PC-9 (cell line): ENCODE measurements at regions not wholly inside any gene's neighbourhood (a gene's known extent, or its start where the extent isn't known, plus 50 kb on each side); places are given as distances from the start of the nearest gene placed in this dataset.

Experiments used
- BruUV-seq: library from RNA; stranded (reverse); fragments of 400-500 nt; replicated peaks from 2 replicates; lab custom pipeline; 2021; lab: Mats Ljungman, UMichigan
- CTCF ChIA-PET: fragments of 300-600 bp; sonication (Branson Sonifier 250); formaldehyde crosslinking; loops from one replicate; lab custom pipeline; 2022; ENCODE audit warnings: antibody characterized with exemption; lab: Charles Lee
- POLR2A ChIA-PET: fragments of 300-600 bp; sonication (Branson Sonifier 250); formaldehyde crosslinking; loops from one replicate; lab custom pipeline; 2022; ENCODE audit warnings: antibody characterized with exemption; ENCODE audit not compliant: unreplicated experiment; lab: Charles Lee
- DNase-seq, 2 experiments: peaks; one replicate each; pipeline versions ENCODE4 v3.0.0 to v3.0.0-alpha.2; 2015 to 2022; ENCODE audit warnings: mixed read lengths in 1 of 2
- H2AFZ ChIP-seq: fragments of 200-600 bp; sonication (generic); 2 replicates; pipeline ENCODE4 v1.8.1; 2017; ENCODE audit warnings: antibody characterized with exemption
- H3F3A ChIP-seq: fragments of 200-600 bp; sonication (generic); 2 replicates; pipeline ENCODE4 v1.8.1; 2017; ENCODE audit warnings: antibody characterized with exemption, mild to moderate bottlenecking, low read depth; ENCODE audit not compliant: insufficient read depth
- H3K27ac ChIP-seq: fragments of 200-600 bp; sonication (generic); 2 replicates; pipeline ENCODE4 v1.6.1; 2016; ENCODE audit warnings: mixed run types
- H3K27me3 ChIP-seq: fragments of 200-600 bp; sonication (generic); 2 replicates; pipeline ENCODE4 v1.6.1; 2016; ENCODE audit warnings: low read depth, mixed run types; ENCODE audit not compliant: insufficient read depth
- H3K36me3 ChIP-seq: fragments of 200-600 bp; sonication (generic); 2 replicates; pipeline ENCODE4 v1.6.1; 2016; ENCODE audit warnings: low read depth, mixed run types
- H3K4me1 ChIP-seq: fragments of 200-600 bp; sonication (generic); replicated peaks from 2 replicates; pipeline ENCODE4 v1.6.1; 2016; ENCODE audit warnings: mixed run types; ENCODE audit not compliant: insufficient read depth
- H3K4me2 ChIP-seq: fragments of 200-600 bp; sonication (generic); 2 replicates; pipeline ENCODE4 v1.6.1; 2017; ENCODE audit warnings: mixed run types
- H3K4me3 ChIP-seq: fragments of 200-600 bp; sonication (generic); 2 replicates; pipeline ENCODE4 v1.6.1; 2016; ENCODE audit warnings: mixed run types
- H3K79me2 ChIP-seq: fragments of 200-600 bp; sonication (generic); 2 replicates; pipeline ENCODE4 v1.6.1; 2017; ENCODE audit warnings: low read depth, mixed run types
- H3K9me2 ChIP-seq: fragments of 200-600 bp; sonication (generic); 2 replicates; pipeline ENCODE4 v1.8.1; 2017; ENCODE audit warnings: mild to moderate bottlenecking; ENCODE audit not compliant: insufficient read depth
- H3K9me3 ChIP-seq: fragments of 200-600 bp; sonication (generic); 2 replicates; pipeline ENCODE4 v1.8.1; 2016; ENCODE audit warnings: low read depth; ENCODE audit not compliant: insufficient read depth
- H4K20me1 ChIP-seq: fragments of 200-600 bp; sonication (generic); 2 replicates; pipeline ENCODE4 v1.8.1; 2017; ENCODE audit not compliant: insufficient read depth
- EZH2 ChIP-seq: fragments of 200-600 bp; sonication (generic); IDR thresholded peaks from 2 replicates; pipeline ENCODE4 v1.8.0; 2017; ENCODE audit warnings: antibody characterized with exemption, low read depth
- intact Hi-C: fragments of 100-400 bp; cut with micrococcal nuclease; formaldehyde crosslinking; loops from one replicate; pipeline ENCODE4 v1.10.0; 2022; ENCODE audit not compliant: unreplicated experiment
- TF ChIP-seq, protein P1 (sequence below): fragments of 200-600 bp; sonication (generic); conservative IDR thresholded peaks from 2 replicates; pipeline ENCODE4 v1.6.1; 2017; ENCODE audit warnings: mixed run types, antibody characterized with exemption, mild to moderate bottlenecking, moderate library complexity

- Histone ChIP-seq H3K4me2 (no peak overlapping the region), H3K4me3 (no peak overlapping the region)
- CTCF ChIA-PET, result interaction anchor here (0.6 kb wide), 1 partner anchor 79 kb away, joined by 3 read pairs; no protein-coding TSS in a partner anchor
Measured at GRCh38 chr12:22765421-22766130, 140.6 kb downstream of the ETNK1 start.

GRCh38 chr12:22766911-22767420 is 142.0 kb downstream of the ETNK1 start:
- Histone ChIP-seq H3K4me2 (no peak overlapping the region), H3K4me1 (no peaks in the 10 kb centered on the region), H4K20me1 (no peaks in the 10 kb centered on the region), H3K27ac (no peak overlapping the region), H3K36me3 (no peaks in the 10 kb centered on the region), H3K27me3 (peaks cover 36% of the 10 kb centered on the region), H3K9me2 (no peaks in the 10 kb centered on the region), H3F3A (no peaks in the 10 kb centered on the region), H3K4me3 (no peak overlapping the region), H2AFZ (no peak overlapping the region), H3K79me2 (no peaks in the 10 kb centered on the region), H3K9me3 (no peaks in the 10 kb centered on the region)
- TF ChIP-seq, protein P1, sequence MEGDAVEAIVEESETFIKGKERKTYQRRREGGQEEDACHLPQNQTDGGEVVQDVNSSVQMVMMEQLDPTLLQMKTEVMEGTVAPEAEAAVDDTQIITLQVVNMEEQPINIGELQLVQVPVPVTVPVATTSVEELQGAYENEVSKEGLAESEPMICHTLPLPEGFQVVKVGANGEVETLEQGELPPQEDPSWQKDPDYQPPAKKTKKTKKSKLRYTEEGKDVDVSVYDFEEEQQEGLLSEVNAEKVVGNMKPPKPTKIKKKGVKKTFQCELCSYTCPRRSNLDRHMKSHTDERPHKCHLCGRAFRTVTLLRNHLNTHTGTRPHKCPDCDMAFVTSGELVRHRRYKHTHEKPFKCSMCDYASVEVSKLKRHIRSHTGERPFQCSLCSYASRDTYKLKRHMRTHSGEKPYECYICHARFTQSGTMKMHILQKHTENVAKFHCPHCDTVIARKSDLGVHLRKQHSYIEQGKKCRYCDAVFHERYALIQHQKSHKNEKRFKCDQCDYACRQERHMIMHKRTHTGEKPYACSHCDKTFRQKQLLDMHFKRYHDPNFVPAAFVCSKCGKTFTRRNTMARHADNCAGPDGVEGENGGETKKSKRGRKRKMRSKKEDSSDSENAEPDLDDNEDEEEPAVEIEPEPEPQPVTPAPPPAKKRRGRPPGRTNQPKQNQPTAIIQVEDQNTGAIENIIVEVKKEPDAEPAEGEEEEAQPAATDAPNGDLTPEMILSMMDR, result no peak
- no peak for TF ChIP-seq EZH2
- intact Hi-C loops, result no loop called here
- POLR2A ChIA-PET, result no interaction called here
- CTCF ChIA-PET, result no interaction called here
- no peak for DNase-seq
- no TSS peak for BruUV-seq

More at GRCh38 chr12:22765421-22766130, 140.6 kb downstream of the ETNK1 start:
- POLR2A ChIA-PET, result interaction anchor here (0.7 kb wide), 1 partner anchor 972 kb away, joined by 4 read pairs; no protein-coding TSS in a partner anchor
- H3K4me1 ChIP-seq, result no peaks in the 10 kb centered on the region
- no peak for DNase-seq
- intact Hi-C loops, result no loop called here
- H3K27ac ChIP-seq, result no peak overlapping the region
- TF ChIP-seq, protein P1, result no peak
- TF ChIP-seq EZH2, result no peak
- peak overlapping the region; percentile 30; the same call in 1 of the 2 replicates for H2AFZ ChIP-seq
- no peaks in the 10 kb centered on the region for H3F3A ChIP-seq
- no peaks in the 10 kb centered on the region for H3K36me3 ChIP-seq
- H3K27me3 ChIP-seq, result peaks cover 36% of the 10 kb centered on the region
- H4K20me1 ChIP-seq, result no peaks in the 10 kb centered on the region
- no TSS peak for BruUV-seq
- H3K9me3 ChIP-seq, result no peaks in the 10 kb centered on the region
- H3K9me2 ChIP-seq, result no peaks in the 10 kb centered on the region
- H3K79me2 ChIP-seq, result no peaks in the 10 kb centered on the region

DNA sequence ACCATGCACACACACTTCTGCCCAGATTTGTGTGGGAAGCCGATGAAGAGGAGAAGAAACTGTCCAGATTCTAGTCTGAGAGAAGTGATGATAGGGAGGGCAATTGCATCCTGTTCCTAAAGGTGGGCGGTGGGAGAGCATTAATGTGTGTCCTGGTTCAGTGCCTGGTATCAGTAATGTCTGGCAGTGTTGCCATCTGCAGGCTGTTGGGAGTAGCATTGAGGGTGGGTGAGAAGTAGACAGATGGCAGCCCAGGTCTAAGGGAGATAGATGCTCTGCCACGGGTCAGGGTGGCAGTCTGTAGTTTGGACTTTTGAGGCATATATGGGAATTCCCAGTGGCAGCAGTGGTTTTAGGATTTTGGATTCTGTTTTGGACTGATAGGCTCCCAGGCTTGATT is 156.4 kb downstream of the ETNK1 start:
- no peak overlapping the region for H3K27ac ChIP-seq
- no TSS peak for BruUV-seq
- H3K9me2 ChIP-seq, result no peaks in the 10 kb centered on the region
- H3K27me3 ChIP-seq, result peaks cover 15% of the 10 kb centered on the region; the same call in 1 of the 2 replicates
- H3K9me3 ChIP-seq, result no peaks in the 10 kb centered on the region
- no peaks in the 10 kb centered on the region for H3K4me1 ChIP-seq
- no peaks in the 10 kb centered on the region for H3K79me2 ChIP-seq
- CTCF ChIA-PET, result no interaction called here
- DNase-seq, result no peak
- POLR2A ChIA-PET, result no interaction called here
- H3F3A ChIP-seq, result no peaks in the 10 kb centered on the region
- no peak overlapping the region for H2AFZ ChIP-seq
- no peaks in the 10 kb centered on the region for H4K20me1 ChIP-seq
- no peaks in the 10 kb centered on the region for H3K36me3 ChIP-seq
- TF ChIP-seq EZH2, result no peak
- TF ChIP-seq, protein P1, result no peak
- H3K4me3 ChIP-seq, result no peak overlapping the region
- no peak overlapping the region for H3K4me2 ChIP-seq
- intact Hi-C loops, result no loop called here
